Fibroblast of the aortic adventitia (primary cell): ENCODE measurements at regions not wholly inside any gene's neighbourhood (a gene's known extent, or its start where the extent isn't known, plus 50 kb on each side); places are given as distances from the start of the nearest gene placed in this dataset.

Source experiments
- DNase-seq: peaks from one replicate; pipeline ENCODE4 v3.0.0-alpha.2; 2010; ENCODE audit warnings: low read depth
- H3K4me3 ChIP-seq: 2 replicates; pipeline ENCODE4 v1.5.1; 2011; ENCODE audit warnings: low read depth, mild to moderate bottlenecking, control low read depth, low read length, moderate library complexity
- CTCF ChIP-seq: IDR thresholded peaks from 2 replicates; pipeline ENCODE4 v1.5.1; 2011; ENCODE audit warnings: mild to moderate bottlenecking, low read length, control low read depth, inconsistent platforms; ENCODE audit not compliant: insufficient read depth

- no peak for DNase-seq
- no peak overlapping the region for H3K4me3 ChIP-seq
- TF ChIP-seq CTCF: no peak
These were observed 641.9 kb downstream of the NLGN4X start for GRCh38 chrX:5586726-5587125.

GRCh38 chrX:5575407-5575806 lies 653.3 kb downstream of the NLGN4X start:
- no peak overlapping the region for H3K4me3 ChIP-seq
- TF ChIP-seq CTCF: no peak
- DNase-seq: no peak

- DNase-seq: no peak
- H3K4me3 ChIP-seq: no peak overlapping the region
- no peak for TF ChIP-seq CTCF
These were observed 659.7 kb downstream of the NLGN4X start for GRCh38 chrX:5568934-5569333.

GRCh38 chrX:5559386-5559785 lies 669.3 kb downstream of the NLGN4X start:
- TF ChIP-seq CTCF: no peak
- DNase-seq: no peak
- no peak overlapping the region for H3K4me3 ChIP-seq

- no peak overlapping the region for H3K4me3 ChIP-seq
- TF ChIP-seq CTCF: no peak
- DNase-seq: no peak
These were observed 679.2 kb downstream of the NLGN4X start for GRCh38 chrX:5549512-5549911.

GRCh38 chrX:5537098-5537497 lies 691.6 kb downstream of the NLGN4X start:
- TF ChIP-seq CTCF: no peak
- H3K4me3 ChIP-seq: no peak overlapping the region
- DNase-seq: no peak

GRCh38 chrX:5536261-5536660 lies 692.4 kb downstream of the NLGN4X start:
- no peak for TF ChIP-seq CTCF
- no peak overlapping the region for H3K4me3 ChIP-seq
- no peak for DNase-seq
